NCI-H1930 (cell line): ENCODE measurements at regions not wholly inside any gene's neighbourhood (a gene's known extent, or its start where the extent isn't known, plus 50 kb on each side); places are given as distances from the start of the nearest gene placed in this dataset.
"Not testable (repeated sequence)": the region's sequence is repeated elsewhere in the genome, so short reads cannot be mapped to it uniquely, and the experiment has no call there.

Experiments
- DNase-seq, 2 experiments: peaks; one replicate each; lab custom pipeline; 2025; lab: John Stamatoyannopoulos, UW

- DNase-seq: no peak
These were observed 499.7 kb upstream of the RGS6 start for GRCh38 chr14:71432334-71433110.

GRCh38 chr14:71433303-71433702 lies 498.9 kb upstream of the RGS6 start:
- DNase-seq: no peak

GRCh38 chr14:71435641-71436040 lies 496.6 kb upstream of the RGS6 start:
- DNase-seq: not testable (repeated sequence)

- no peak for DNase-seq
These were observed 494.4 kb upstream of the RGS6 start for GRCh38 chr14:71437870-71438269.

GRCh38 chr14:71438684-71439083 lies 493.5 kb upstream of the RGS6 start:
- no peak for DNase-seq

- DNase-seq: no peak
These were observed 491.1 kb upstream of the RGS6 start for GRCh38 chr14:71441126-71441525.

GRCh38 chr14:71444030-71444822 lies 488.0 kb upstream of the RGS6 start:
- DNase-seq: no peak

- no peak for DNase-seq
These were observed 483.6 kb upstream of the RGS6 start for GRCh38 chr14:71448431-71449315.

GRCh38 chr14:71449316-71450055 lies 482.7 kb upstream of the RGS6 start:
- no peak for DNase-seq

GRCh38 chr14:71451501-71451900 lies 480.7 kb upstream of the RGS6 start:
- DNase-seq: no peak

- DNase-seq: no peak
These were observed 479.7 kb upstream of the RGS6 start for GRCh38 chr14:71452539-71452938.

GRCh38 chr14:71452987-71453386 lies 479.2 kb upstream of the RGS6 start:
- no peak for DNase-seq

GRCh38 chr14:71454010-71454409 lies 478.2 kb upstream of the RGS6 start:
- no peak for DNase-seq

- no peak for DNase-seq
These were observed 477.5 kb upstream of the RGS6 start for GRCh38 chr14:71454513-71455332.

- DNase-seq: no peak
These were observed 472.1 kb upstream of the RGS6 start for GRCh38 chr14:71460091-71460490.

- not testable (repeated sequence) for DNase-seq
These were observed 470.6 kb upstream of the RGS6 start for GRCh38 chr14:71461617-71462016.

- no peak for DNase-seq
These were observed 468.4 kb upstream of the RGS6 start for GRCh38 chr14:71463807-71464206.

GRCh38 chr14:71464840-71465239 lies 467.4 kb upstream of the RGS6 start:
- no peak for DNase-seq

GRCh38 chr14:71465316-71465715 lies 466.9 kb upstream of the RGS6 start:
- no peak for DNase-seq

GRCh38 chr14:71466251-71466650 lies 466.0 kb upstream of the RGS6 start:
- no peak for DNase-seq

GRCh38 chr14:71466946-71467345 lies 465.3 kb upstream of the RGS6 start:
- no peak for DNase-seq
